ENCODE measurements at regions not wholly inside any gene's neighbourhood (a gene's known extent, or its start where the extent isn't known, plus 50 kb on each side); places are given as distances from the start of the nearest gene placed in this dataset.

- no peaks in the 10 kb centered on the region for H3K27me3 ChIP-seq
- no peaks in the 10 kb centered on the region for H3K9me3 ChIP-seq
- H3K4me1 ChIP-seq, result no peaks in the 10 kb centered on the region
- H3K36me3 ChIP-seq, result no peaks in the 10 kb centered on the region
- DNase-seq, result no peak
- TF ChIP-seq, protein P1, sequence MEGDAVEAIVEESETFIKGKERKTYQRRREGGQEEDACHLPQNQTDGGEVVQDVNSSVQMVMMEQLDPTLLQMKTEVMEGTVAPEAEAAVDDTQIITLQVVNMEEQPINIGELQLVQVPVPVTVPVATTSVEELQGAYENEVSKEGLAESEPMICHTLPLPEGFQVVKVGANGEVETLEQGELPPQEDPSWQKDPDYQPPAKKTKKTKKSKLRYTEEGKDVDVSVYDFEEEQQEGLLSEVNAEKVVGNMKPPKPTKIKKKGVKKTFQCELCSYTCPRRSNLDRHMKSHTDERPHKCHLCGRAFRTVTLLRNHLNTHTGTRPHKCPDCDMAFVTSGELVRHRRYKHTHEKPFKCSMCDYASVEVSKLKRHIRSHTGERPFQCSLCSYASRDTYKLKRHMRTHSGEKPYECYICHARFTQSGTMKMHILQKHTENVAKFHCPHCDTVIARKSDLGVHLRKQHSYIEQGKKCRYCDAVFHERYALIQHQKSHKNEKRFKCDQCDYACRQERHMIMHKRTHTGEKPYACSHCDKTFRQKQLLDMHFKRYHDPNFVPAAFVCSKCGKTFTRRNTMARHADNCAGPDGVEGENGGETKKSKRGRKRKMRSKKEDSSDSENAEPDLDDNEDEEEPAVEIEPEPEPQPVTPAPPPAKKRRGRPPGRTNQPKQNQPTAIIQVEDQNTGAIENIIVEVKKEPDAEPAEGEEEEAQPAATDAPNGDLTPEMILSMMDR (IDR thresholded peaks at IDR 0.05), result no peak
- TF ChIP-seq POLR2A (IDR thresholded peaks at IDR 0.05), result no peak
- 82 to 84% methylated on average over 11 to 18 of the region's 21 CpGs for WGBS, 2 donors
- H3K4me3 ChIP-seq (replicated peaks in 1 of 3), result no peak overlapping the region
- intact Hi-C loops (cut with DNase I), result no loop called here
- H3K27ac ChIP-seq, result no peak overlapping the region
Measured at GRCh38 chr10:131683281-131683861, 217.4 kb upstream of the PPP2R2D start.

DNA sequence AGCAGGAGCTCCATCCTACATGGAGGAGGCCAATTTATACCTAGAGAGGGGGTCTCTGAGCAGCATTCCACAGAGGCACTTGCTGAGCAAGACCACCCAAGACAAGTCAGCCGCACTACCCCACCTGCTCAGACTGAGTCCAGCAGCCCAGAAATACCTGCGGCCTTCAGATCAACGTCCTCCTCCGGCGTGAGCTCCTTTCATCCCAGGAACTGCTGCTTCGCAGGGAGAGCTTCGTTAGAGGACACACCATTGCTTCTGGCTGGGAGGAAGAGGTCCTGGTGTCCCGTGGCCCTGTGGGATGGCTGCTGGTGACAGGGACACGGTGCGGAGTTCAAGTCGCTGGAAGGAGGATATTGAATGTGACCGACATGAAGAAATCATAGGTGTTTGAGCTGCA is 216.9 kb upstream of the PPP2R2D start:
- DNase-seq, result no peak
- 93 to 95% methylated on average over 12 of the region's 12 CpGs for WGBS, 2 donors
- H3K4me3 ChIP-seq (replicated peaks in 1 of 3), result no peak overlapping the region

DNA sequence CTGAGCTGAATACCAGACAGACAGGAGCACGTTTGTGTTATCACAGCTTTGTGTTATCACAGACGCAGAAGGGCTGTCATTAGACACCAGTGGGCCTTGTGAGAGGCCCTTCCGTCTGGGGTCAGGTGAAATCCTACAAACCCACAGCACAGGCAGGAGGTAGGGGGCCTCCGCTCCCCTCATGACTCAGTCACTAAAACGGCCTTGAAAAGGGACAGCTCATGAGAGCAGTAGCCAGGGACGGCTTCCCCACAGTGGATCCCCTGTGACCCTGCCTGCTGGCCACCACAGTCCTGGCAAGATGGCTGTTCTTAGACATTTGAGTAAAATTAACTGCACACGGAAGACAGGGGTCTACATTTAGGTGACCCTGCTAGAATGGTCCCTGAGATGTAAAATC is 215.8 kb upstream of the PPP2R2D start:
- H3K4me3 ChIP-seq (replicated peaks in 1 of 3), result no peak overlapping the region
- WGBS, 2 donors, result 63 to 65% methylated on average over 7 of the region's 7 CpGs
- TF ChIP-seq, protein P1 (IDR thresholded peaks at IDR 0.05), result no peak
- no peak for TF ChIP-seq POLR2A (IDR thresholded peaks at IDR 0.05)
- intact Hi-C loops (cut with DNase I), result no loop called here
- DNase-seq, result no peak
- no peaks in the 10 kb centered on the region for H3K9me3 ChIP-seq
- H3K36me3 ChIP-seq, result no peaks in the 10 kb centered on the region
- H3K27ac ChIP-seq, result no peak overlapping the region
- H3K4me1 ChIP-seq, result no peaks in the 10 kb centered on the region
- H3K27me3 ChIP-seq, result no peaks in the 10 kb centered on the region

More for the DNA sequence above, 216.9 kb upstream of the PPP2R2D start:
- intact Hi-C loops (cut with DNase I), result no loop called here
- H3K4me1 ChIP-seq, result no peaks in the 10 kb centered on the region
- TF ChIP-seq POLR2A (IDR thresholded peaks at IDR 0.05), result no peak
- TF ChIP-seq, protein P1 (IDR thresholded peaks at IDR 0.05), result no peak
- H3K27ac ChIP-seq, result no peak overlapping the region
- H3K9me3 ChIP-seq, result no peaks in the 10 kb centered on the region
- no peaks in the 10 kb centered on the region for H3K27me3 ChIP-seq
- no peaks in the 10 kb centered on the region for H3K36me3 ChIP-seq

GRCh38 chr10:131685576-131685975 is 215.2 kb upstream of the PPP2R2D start:
- Histone ChIP-seq H3K4me3 (replicated peaks in 1 of 3) (no peak overlapping the region), H3K27ac (no peak overlapping the region), H3K4me1 (no peaks in the 10 kb centered on the region), H3K36me3 (no peaks in the 10 kb centered on the region), H3K9me3 (no peaks in the 10 kb centered on the region), H3K27me3 (no peaks in the 10 kb centered on the region)
- WGBS, 2 donors, result 84 to 90% methylated on average over 6 to 10 of the region's 10 CpGs
- TF ChIP-seq POLR2A (IDR thresholded peaks at IDR 0.05), result no peak
- TF ChIP-seq, protein P1 (IDR thresholded peaks at IDR 0.05), result no peak
- no peak for DNase-seq
- intact Hi-C loops (cut with DNase I), result no loop called here

- Histone ChIP-seq H3K27me3 (no peaks in the 10 kb centered on the region), H3K36me3 (no peaks in the 10 kb centered on the region), H3K4me1 (no peaks in the 10 kb centered on the region), H3K4me3 (replicated peaks in 1 of 3) (no peak overlapping the region), H3K27ac (no peak overlapping the region), H3K9me3 (no peaks in the 10 kb centered on the region)
- intact Hi-C loops (cut with DNase I), result no loop called here
- 42 to 48% methylated on average over 17 of the region's 17 CpGs for WGBS, 2 donors
- no peak for DNase-seq
- TF ChIP-seq POLR2A (IDR thresholded peaks at IDR 0.05), result no peak
- TF ChIP-seq, protein P1 (IDR thresholded peaks at IDR 0.05), result no peak
Measured at GRCh38 chr10:131686781-131687420, 213.9 kb upstream of the PPP2R2D start.

Data from thyroid gland (tissue), 4 donors.